HG02798 (cell line): ENCODE measurements at regions not wholly inside any gene's neighbourhood (a gene's known extent, or its start where the extent isn't known, plus 50 kb on each side); places are given as distances from the start of the nearest gene placed in this dataset.
"Not testable (repeated sequence)": the region's sequence is repeated elsewhere in the genome, so short reads cannot be mapped to it uniquely, and the experiment has no call there.

Source experiments
- ATAC-seq: cut with Tn5 transposase; IDR thresholded peaks from one replicate; pipeline ENCODE4 v1.9.1; 2021; ENCODE audit warnings: mild to moderate bottlenecking; ENCODE audit not compliant: unreplicated experiment, poor library complexity

- no peak for ATAC-seq
Measured at GRCh38 chr16:14384745-14385144, 245.3 kb downstream of the PARN start.

- not testable (repeated sequence) for ATAC-seq
Measured at GRCh38 chr16:14383844-14384243, 246.2 kb downstream of the PARN start.

GRCh38 chr16:14378689-14379467 lies 251.2 kb downstream of the PARN start:
- ATAC-seq: no peak

GRCh38 chr16:14378131-14378551 lies 251.9 kb downstream of the PARN start:
- no peak for ATAC-seq

- ATAC-seq: no peak
Measured at GRCh38 chr16:14377326-14377725, 252.7 kb downstream of the PARN start.

- ATAC-seq: no peak
Measured at GRCh38 chr16:14375132-14375491, 254.9 kb downstream of the PARN start.

GRCh38 chr16:14374451-14375131 lies 255.5 kb downstream of the PARN start:
- no peak for ATAC-seq

GRCh38 chr16:14373896-14374295 lies 256.2 kb downstream of the PARN start:
- no peak for ATAC-seq

- ATAC-seq: no peak
Measured at GRCh38 chr16:14373406-14373805, 256.7 kb downstream of the PARN start.

- ATAC-seq: no peak
Measured at GRCh38 chr16:14372471-14372870, 257.6 kb downstream of the PARN start.

GRCh38 chr16:14371778-14372431 lies 258.2 kb downstream of the PARN start:
- no peak for ATAC-seq

GRCh38 chr16:14370736-14371234 lies 259.3 kb downstream of the PARN start:
- no peak for ATAC-seq

- no peak for ATAC-seq
Measured at GRCh38 chr16:14369734-14370598, 260.1 kb downstream of the PARN start.

- ATAC-seq: no peak
Measured at GRCh38 chr16:14368399-14368798, 261.7 kb downstream of the PARN start.

- no peak for ATAC-seq
Measured at GRCh38 chr16:14366974-14367707, 262.9 kb downstream of the PARN start.

- no peak for ATAC-seq
Measured at GRCh38 chr16:14366447-14366846, 263.6 kb downstream of the PARN start.

GRCh38 chr16:14365200-14365851 lies 264.7 kb downstream of the PARN start:
- ATAC-seq: no peak

GRCh38 chr16:14364386-14365199 lies 265.5 kb downstream of the PARN start:
- no peak for ATAC-seq

GRCh38 chr16:14364112-14364385 lies 266.0 kb downstream of the PARN start:
- no peak for ATAC-seq
